Chondrocyte (in vitro differentiated cells): ENCODE measurements at regions not wholly inside any gene's neighbourhood (a gene's known extent, or its start where the extent isn't known, plus 50 kb on each side); places are given as distances from the start of the nearest gene placed in this dataset.

Source experiments
- DNase-seq: peaks from one replicate; pipeline ENCODE4 v3.0.0; 2021; ENCODE audit warnings: mixed read lengths, low spot score
- H3K27ac Mint-ChIP-seq: one replicate; pipeline ENCODE4 v1.8.0; 2021; ENCODE audit warnings: mild to moderate bottlenecking, moderate library complexity, mixed read lengths; ENCODE audit not compliant: unreplicated experiment
- H3K27me3 Mint-ChIP-seq: 2 replicates; pipeline ENCODE4 v1.8.0; 2021; ENCODE audit warnings: low read depth, mixed read lengths
- H3K36me3 Mint-ChIP-seq: 2 replicates; pipeline ENCODE4 v1.8.0; 2021; ENCODE audit warnings: low read depth, mixed read lengths
- H3K4me1 Mint-ChIP-seq: 2 replicates; pipeline ENCODE4 v1.8.0; 2021; ENCODE audit warnings: low read depth, mild to moderate bottlenecking, mixed read lengths
- H3K4me3 Mint-ChIP-seq: one replicate; pipeline ENCODE4 v1.8.0; 2021; ENCODE audit warnings: mild to moderate bottlenecking, moderate library complexity, mixed read lengths; ENCODE audit not compliant: unreplicated experiment
- H3K9me3 Mint-ChIP-seq: 2 replicates; pipeline ENCODE4 v1.8.0; 2021; ENCODE audit warnings: low read depth, mixed read lengths
- CTCF ChIP-seq: fragments of 200-600 bp; sonication (generic); IDR thresholded peaks from 2 replicates; pipeline ENCODE4 v1.5.0; 2021; ENCODE audit warnings: antibody characterized with exemption, mild to moderate bottlenecking, moderate library complexity

- Mint-ChIP-seq H3K27ac (no peak overlapping the region), H3K9me3 (no peaks in the 10 kb centered on the region), H3K36me3 (no peaks in the 10 kb centered on the region), H3K4me1 (peaks cover 8% of the 10 kb centered on the region), H3K27me3 (no peaks in the 10 kb centered on the region), H3K4me3 (no peak overlapping the region)
- no peak for TF ChIP-seq CTCF
- DNase-seq = no peak
Measured at GRCh38 chr7:77475181-77475580, 59.0 kb upstream of the GSAP start.

GRCh38 chr7:77474756-77475155, 58.6 kb upstream of the GSAP start:
- Mint-ChIP-seq H3K27ac (no peak overlapping the region), H3K9me3 (peaks cover 3% of the 10 kb centered on the region), H3K4me3 (no peak overlapping the region), H3K36me3 (no peaks in the 10 kb centered on the region), H3K4me1 (peaks cover 5% of the 10 kb centered on the region), H3K27me3 (no peaks in the 10 kb centered on the region)
- TF ChIP-seq CTCF = no peak
- no peak for DNase-seq

GRCh38 chr7:77473229-77474005, 57.3 kb upstream of the GSAP start:
- Mint-ChIP-seq H3K27me3 (no peaks in the 10 kb centered on the region), H3K9me3 (peaks cover 10% of the 10 kb centered on the region), H3K4me1 (no peaks in the 10 kb centered on the region), H3K36me3 (no peaks in the 10 kb centered on the region), H3K4me3 (no peak overlapping the region), H3K27ac (no peak overlapping the region)
- TF ChIP-seq CTCF = no peak
- no peak for DNase-seq

- no peak for DNase-seq
- no peak overlapping the region for H3K27ac Mint-ChIP-seq
- no peak overlapping the region for H3K4me3 Mint-ChIP-seq
- TF ChIP-seq CTCF = no peak
- no peaks in the 10 kb centered on the region for H3K4me1 Mint-ChIP-seq
- no peaks in the 10 kb centered on the region for H3K36me3 Mint-ChIP-seq
- peaks cover 10% of the 10 kb centered on the region for H3K9me3 Mint-ChIP-seq
- H3K27me3 Mint-ChIP-seq = no peaks in the 10 kb centered on the region
Measured at GRCh38 chr7:77469927-77470326, 53.8 kb upstream of the GSAP start.

- peaks cover 10% of the 10 kb centered on the region for H3K9me3 Mint-ChIP-seq
- H3K27ac Mint-ChIP-seq = no peak overlapping the region
- no peak overlapping the region for H3K4me3 Mint-ChIP-seq
- DNase-seq = no peak
- H3K36me3 Mint-ChIP-seq = no peaks in the 10 kb centered on the region
- no peaks in the 10 kb centered on the region for H3K27me3 Mint-ChIP-seq
- H3K4me1 Mint-ChIP-seq = no peaks in the 10 kb centered on the region
- no peak for TF ChIP-seq CTCF
Measured at GRCh38 chr7:77467408-77467807, 51.3 kb upstream of the GSAP start.
